TTC549 (cell line): ENCODE measurements at regions not wholly inside any gene's neighbourhood (a gene's known extent, or its start where the extent isn't known, plus 50 kb on each side); places are given as distances from the start of the nearest gene placed in this dataset.

Source experiments
- FAIRE-seq: peaks from 2 replicates; lab custom pipeline; 2012; peaks lifted over from hg19 to GRCh38; lab: Jason Lieb, UNC

- no peak for FAIRE-seq
Observed at GRCh38 chr5:29811914-29812679, 1381.4 kb upstream of the CDH6 start.

GRCh38 chr5:29805804-29806203, 1387.7 kb upstream of the CDH6 start:
- no peak for FAIRE-seq

- FAIRE-seq = no peak
Observed at GRCh38 chr5:29800752-29801151, 1392.7 kb upstream of the CDH6 start.

DNA sequence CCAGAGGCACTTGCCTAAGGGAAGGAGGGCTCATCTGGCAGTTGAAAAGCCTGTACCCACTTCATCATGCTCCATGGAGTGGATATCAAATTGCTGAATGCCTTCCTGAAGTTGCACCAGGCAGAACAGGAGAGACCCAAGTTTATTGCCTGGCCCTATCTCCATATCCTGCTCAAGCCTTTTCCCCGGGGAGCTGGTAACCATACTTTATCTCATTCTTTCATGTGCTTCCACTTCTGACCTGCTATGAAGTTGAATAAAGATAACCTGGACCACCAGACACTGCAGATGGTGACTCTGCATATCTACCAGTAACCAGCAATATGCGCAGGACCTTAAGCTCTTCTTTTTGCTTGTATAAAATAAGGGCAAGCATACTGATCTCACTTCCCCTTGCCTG, 1397.5 kb upstream of the CDH6 start:
- no peak for FAIRE-seq

DNA sequence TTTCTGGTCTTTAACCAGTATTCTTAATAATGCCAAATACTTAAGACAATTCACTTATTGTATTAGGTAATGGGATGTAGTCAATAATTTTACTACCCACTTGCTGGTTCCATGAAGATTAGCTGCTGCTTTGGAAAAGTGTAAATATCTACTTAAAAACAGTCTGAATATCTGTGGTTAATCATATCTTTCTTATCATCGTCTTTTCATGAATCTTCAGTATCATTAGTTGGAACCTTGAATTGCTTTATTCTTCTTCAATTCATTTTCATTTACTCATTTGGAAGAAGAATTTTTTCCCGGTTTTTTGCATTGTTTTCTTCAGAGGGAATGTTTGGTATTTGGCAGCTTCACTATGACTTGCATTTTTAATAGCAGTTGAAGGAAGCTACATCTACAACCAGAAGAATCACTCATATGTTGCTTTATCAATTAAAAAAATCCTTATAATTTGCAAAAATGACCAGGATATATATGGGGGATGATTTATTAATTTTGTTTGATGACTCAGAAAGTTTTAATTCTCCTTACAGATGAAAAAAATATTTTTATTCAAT, 1398.3 kb upstream of the CDH6 start:
- FAIRE-seq = no peak

DNA sequence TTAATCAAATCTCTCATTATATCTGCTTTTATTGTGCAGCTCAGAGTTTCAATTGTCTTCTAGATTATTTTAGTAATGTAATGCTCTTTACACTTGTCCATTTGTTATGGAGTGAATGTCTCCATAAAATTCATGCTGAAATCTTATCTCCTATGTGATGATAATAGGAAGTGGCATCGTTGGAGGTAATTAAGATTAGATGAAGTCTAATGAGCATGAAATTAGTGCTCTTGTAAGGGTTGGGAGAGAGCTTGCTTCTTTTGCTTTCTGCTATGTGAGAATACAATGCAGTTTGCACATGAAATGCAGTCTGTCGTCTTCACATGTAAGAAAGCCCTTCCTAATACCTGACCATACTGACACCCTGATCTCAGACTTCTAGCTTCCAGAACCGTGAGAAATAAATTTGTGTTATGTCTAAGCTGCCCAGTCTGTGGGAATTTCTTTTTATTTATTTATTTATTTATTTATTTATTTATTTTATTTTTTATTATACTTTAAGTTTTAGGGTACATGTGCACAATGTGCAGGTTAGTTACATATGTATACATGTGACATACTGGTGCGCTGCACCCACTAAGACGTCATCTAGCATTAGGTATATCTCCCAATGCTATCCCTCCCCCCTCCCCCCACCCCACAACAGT, 1399.2 kb upstream of the CDH6 start:
- no peak for FAIRE-seq

GRCh38 chr5:29790281-29790680, 1403.2 kb upstream of the CDH6 start:
- FAIRE-seq = no peak

- FAIRE-seq = no peak
Observed at GRCh38 chr5:29780401-29780800, 1413.1 kb upstream of the CDH6 start.

- FAIRE-seq = no peak
Observed at GRCh38 chr5:29779141-29779540, 1414.3 kb upstream of the CDH6 start.

DNA sequence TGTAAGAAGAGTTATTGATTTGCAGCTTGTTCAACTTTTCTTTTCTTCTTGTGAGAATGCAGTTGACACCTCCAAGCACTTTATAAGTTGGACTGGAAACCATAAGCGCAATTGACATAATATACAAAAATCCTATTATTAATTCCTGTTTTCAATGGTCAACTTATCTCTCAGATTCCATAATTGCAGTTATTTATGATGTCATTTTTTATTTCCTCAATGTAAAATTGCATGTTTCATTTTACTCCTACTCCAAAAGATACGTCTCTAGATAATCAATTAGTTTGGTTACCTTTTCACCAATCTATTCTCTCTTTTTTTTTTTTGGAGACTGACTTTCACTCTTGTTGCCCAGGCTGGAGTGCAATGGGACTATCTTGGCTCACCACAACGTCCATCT, 1416.1 kb upstream of the CDH6 start:
- FAIRE-seq = no peak

GRCh38 chr5:29770936-29771335, 1422.5 kb upstream of the CDH6 start:
- no peak for FAIRE-seq

GRCh38 chr5:29769474-29769873, 1424.0 kb upstream of the CDH6 start:
- no peak for FAIRE-seq

DNA sequence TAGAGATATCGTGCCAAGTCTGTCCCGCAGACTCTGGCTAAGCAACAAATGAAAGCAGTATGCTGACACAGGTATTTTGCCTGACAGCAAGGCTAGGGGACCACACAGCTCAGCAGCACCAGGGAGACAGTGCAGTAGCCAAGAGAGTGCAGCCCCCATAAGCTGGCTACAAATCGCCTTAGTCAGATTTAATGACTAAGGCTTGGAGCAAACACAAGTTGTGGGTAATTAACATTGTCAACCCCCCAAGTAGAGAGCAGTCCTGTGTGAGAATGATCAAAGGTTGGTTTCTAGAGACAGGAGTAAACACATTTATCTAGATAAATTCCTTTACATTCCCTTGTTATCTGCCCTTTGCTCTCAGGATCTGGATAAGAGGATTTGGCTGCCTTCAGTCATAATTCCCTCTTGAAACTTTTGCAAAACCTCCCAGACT, 1434.5 kb upstream of the CDH6 start:
- no peak for FAIRE-seq

DNA sequence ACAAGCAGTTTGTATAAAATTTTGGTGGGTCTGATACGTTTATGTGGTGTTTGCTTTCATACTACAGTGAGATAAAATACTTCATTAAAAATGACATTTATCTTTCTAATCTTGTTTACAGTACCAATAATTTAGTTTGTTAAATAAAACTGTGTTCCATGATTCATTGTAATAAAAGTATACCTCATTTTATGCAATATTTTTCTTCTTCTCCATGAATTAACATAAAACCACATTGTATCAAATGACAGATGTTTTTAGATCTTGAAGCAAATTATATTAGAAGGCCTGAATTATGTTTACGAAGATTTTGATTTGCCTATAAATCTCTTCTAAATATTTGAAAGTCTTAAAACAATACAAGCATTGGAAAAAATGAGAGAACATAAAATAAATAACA, 1443.0 kb upstream of the CDH6 start:
- FAIRE-seq = no peak

GRCh38 chr5:29744618-29745017, 1448.9 kb upstream of the CDH6 start:
- FAIRE-seq = no peak

DNA sequence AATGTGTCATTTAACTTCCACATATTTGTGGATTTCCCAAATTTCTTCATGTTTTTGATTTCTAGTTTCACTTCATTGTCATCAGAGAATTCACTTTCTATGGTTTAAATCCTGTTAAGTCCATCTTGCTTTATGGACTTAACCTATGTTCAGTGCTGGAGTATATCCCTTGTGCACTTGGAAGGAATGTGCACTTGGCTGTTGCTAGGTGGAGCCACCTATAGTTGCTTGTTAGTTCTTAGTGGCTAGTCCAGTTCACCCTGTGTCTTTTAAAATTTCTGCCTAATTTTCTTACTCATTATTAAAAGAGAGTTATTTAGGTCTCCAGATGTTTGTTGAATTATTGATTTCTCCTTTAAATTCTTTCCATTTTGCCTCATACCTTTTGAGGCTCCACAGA, 1472.5 kb upstream of the CDH6 start:
- no peak for FAIRE-seq

DNA sequence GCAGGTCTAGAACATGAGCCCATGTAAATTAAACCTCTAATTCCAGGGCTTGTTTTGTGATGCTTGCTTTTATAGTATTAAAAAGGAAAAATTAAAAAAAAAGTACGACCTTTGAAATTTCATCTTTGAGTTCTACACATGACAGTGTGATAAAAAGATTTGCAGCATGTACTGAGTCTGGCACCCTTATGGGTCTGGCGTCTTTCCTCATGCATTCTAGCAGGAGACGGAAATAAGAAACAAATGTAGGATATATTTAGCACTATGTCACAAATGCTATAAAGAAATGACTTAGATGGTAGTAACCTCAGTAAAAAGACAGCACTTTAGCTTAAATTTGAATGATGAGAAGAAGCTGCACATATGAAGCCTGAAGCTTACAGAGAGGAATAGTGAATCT, 1474.3 kb upstream of the CDH6 start:
- no peak for FAIRE-seq

- no peak for FAIRE-seq
Observed at GRCh38 chr5:29715167-29715566, 1478.3 kb upstream of the CDH6 start.

DNA sequence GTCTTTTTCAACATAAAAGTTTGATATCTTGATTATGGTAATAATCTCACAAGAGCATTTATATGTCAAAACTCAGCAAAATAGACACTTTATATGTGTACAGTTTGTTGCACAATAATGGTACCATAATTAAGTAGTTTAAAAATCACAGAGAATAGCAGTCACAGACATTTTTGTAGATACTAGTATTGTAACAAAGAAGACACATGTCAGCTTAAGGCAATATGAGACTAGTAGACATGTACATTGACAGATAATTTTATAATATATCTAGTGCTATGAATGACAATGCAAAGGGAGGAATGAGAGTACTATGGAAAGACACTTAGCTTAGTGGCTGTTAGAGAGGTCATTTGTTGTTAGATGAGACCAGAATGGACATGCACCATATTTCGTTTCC, 1490.6 kb upstream of the CDH6 start:
- FAIRE-seq = no peak

DNA sequence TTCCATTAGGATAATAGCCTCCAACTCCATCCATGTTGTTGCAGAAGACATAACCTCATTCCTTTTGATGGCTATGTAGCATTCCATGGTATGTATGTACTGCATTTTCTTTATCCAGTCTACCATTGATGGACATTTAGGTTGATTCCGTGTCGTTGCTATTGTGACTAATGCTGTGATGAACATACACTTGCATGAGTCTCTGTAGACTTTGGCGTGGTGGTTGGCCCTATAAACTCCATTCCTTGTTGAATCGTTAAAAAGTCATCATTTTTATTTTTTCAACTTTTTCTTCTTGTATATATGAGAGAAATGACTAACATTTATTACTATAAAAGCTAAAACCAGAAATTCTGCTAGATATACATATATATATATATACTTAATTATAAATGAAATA, 1491.9 kb upstream of the CDH6 start:
- FAIRE-seq = no peak

- no peak for FAIRE-seq
Observed at GRCh38 chr5:29697785-29698414, 1495.6 kb upstream of the CDH6 start.

DNA sequence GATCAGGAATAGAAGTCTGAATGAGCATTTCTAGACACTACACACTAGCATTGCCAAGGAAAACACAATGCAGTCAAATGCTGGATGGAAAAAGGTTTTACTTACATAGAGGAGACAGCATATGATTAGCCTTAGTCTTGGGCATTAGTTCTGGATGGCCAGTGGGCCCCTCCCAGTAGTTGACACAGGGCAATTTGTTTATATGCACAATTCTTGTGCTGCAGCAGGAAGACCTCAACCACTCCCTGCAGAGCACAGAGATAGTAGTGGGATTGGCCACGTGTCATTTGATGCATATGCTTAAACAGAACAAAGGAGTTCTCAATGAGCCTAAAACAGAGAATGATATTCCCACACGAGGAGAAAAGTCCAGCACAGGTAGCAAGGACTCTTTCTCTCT, 1496.2 kb upstream of the CDH6 start:
- no peak for FAIRE-seq

DNA sequence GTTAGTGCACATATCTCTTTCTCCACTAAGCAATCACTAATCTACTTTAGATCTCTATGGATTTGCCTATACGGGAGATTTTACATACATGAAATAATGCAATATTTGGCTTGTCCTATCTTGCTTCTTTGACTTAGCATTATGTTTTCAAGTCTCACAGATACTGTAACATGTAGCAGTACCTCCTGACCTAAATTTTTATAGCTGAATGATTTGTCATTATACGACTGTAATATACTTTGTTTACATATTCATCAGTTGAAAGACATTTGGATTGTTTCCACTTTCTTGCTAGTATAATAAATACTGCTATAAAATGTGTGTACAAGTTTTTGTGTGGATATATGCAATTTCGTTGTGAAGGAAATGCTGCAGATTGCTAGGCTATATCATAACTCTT, 1520.8 kb upstream of the CDH6 start:
- no peak for FAIRE-seq
